ENCODE measurements at regions not wholly inside any gene's neighbourhood (a gene's known extent, or its start where the extent isn't known, plus 50 kb on each side); places are given as distances from the start of the nearest gene placed in this dataset.
A peak's percentile ranks its signal among the peaks of the same experiment; 100 is the strongest.

DNA sequence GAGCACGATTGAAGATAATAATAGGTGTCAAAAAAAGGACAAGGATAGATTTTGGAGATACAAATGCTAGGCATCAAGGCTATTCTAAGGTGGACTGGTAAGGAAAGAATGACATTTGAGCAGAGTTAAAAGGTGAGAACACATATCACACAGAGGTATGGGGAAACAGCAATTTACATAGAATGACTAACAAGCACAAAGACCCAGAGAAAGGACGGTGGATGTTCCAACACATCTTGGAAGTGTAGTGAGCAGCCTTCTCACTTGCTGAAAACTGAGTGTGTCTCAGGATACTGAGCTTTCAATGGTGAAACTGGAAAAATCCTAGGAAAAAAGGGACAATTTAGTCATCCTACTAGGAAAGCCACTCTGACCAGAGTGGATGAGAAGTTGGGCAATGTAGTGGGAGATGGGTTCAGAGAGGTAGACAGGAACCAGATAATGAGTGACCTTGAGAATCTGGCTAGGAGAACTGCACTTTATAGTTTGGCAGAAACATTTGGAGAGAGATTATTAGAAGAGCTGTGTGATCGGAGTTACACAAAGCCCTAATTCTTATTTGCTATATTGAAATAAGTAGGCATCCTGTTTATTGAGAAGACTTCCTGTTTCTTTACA lies 706.0 kb downstream of the KCNA4 start:
- no peak for DNase-seq (ENCODE audit: low spot score)

DNA sequence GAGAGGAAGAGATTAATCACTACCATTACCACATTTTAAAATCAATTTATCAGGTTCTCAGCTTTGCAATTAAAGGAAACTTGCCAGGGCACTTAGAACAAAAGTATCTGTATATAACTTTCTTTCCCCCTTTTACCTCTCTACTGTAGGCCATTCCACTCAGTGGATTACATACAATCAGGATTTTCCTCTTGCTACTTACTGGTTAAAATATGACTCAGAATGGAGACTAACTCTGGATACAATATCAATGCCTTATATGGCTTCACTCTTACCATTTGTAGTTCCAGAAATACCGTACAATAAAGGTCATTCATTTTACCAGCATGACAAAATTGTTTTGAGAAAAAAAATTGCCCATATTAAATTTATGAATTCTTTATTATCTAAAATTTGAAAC lies 706.8 kb downstream of the KCNA4 start:
- DNase-seq (ENCODE audit: low spot score), result no peak

DNA sequence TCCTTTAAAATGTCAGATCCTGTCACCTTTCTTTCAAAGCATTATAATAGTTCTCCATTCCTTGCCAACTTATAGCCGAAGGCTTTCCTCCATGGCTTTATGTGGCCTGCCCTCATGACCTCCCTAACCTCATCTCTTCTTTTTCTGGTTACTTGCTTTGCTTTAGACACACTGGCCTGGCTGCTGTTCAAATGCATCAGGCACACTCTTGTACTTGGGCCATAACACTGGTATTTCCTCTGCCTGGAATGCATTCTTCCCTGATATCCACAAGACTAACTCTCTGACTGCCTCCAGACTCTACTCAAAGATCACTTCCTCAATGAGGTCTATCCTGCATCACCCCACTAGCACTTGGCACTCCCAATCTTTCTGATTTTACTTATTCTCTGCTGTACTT lies 710.3 kb downstream of the KCNA4 start:
- DNase-seq (ENCODE audit: low spot score), result no peak

DNA sequence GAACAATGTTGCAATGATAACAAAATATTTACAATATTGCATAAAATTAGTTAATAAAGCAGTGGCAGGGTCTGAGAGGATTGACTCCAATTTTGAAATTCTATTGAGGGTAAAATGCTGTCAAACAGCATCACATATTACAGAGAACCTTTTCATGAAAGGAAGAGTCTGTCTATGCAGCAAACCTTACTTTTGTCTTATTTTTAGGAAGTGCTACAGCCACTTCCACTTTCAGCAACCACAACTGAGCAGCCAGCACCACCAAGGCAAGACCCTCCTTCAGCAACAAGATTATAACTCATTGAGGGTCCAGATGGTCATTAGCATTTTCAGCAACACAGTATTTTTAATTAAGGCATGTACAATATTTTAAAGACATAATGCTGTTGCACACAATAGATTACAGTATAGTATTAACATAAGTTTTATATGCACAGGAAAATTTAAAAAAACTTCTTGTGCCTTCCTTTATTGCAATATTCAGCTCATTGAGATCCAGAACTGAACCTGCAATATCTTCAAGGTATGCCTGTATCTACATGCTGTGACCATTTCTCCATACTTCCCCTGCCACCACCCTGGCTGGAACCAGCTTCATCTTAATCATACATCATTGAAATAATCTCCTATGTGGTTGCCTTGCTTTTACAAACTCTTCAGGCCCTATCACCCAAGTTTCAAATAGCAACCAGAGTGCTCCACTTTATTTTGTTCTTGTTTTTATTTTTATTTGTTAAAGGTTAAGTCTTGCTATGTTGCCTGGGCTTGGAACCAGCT lies 711.2 kb downstream of the KCNA4 start:
- DNase-seq (ENCODE audit: low spot score), result no peak

DNA sequence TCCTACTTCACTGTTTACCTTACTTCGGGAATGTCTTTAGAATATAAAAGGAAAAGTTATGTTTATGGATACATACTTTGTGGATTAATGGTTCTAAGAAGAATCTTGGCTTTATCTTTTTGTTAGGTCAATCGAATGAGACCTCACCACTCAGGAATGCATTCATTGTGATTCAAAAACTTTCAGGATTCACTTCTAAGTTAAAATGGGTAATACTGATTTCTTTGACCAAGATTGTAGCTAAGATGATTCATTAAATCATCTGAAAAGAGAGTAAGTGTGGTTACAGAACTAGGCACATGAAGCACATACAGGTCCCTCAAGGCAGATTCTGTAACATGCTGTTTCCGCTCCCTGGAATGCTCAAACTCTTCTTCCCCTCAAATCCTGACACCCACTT lies 716.4 kb downstream of the KCNA4 start:
- no peak for DNase-seq (ENCODE audit: low spot score)

DNA sequence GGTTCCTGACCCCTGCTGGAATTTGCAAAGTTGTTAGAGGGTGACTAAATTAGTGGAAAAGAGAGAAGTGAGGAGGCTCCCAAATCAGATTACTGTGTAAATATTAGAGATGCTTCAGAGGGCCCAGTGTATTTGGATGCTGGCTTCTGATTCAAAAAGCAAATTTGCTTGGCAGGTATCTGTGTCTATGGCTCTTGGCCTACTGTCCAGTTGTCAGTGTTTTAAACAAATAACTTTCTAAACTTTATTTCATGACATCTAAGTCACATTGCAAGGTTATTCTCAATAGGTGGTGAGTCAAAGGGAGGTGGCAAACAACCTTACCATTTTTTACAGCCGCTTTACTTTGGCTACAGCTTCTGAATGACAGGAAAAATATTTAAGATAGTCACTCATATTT lies 720.1 kb downstream of the KCNA4 start:
- no peak for DNase-seq (ENCODE audit: low spot score)

DNA sequence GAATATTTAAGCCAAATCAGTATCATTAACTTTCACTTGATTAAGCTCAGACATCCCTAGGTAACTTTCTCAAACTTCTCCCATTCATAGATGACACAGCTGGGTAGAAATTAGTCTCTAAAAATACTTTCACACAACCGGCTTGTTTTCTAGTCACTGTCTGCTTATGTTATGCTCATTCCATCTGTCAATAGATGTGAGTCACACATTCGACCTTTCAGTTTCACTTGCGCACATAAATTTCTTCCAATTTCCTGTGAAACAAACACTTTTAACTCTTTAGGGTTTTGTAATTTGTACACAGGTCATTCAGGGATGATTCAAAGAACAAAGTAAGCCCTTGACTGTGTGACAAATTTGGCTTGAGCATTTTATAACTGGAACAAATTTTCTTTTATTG lies 723.0 kb downstream of the KCNA4 start:
- no peak for DNase-seq (ENCODE audit: low spot score)

DNA sequence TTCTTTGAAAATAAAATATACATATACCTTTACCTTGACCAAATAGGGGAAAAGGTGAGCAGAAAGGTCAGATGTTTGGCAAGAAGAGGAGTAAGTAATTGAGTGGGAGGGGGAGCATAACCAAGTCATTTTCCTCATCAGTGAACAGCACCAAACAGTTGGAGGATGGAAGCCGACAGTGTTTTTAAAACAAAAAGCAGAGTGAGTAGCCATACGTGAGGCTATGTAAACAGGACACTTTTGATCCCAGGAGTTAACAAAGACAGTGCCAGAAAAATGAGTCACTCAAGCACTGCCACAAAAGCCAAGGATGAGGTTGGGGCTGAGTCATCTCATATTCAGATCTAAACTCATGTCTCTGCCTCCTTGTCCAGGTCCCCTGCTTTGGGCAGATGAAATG lies 734.7 kb downstream of the KCNA4 start:
- peak; percentile 56 for DNase-seq (ENCODE audit: low spot score)

DNA sequence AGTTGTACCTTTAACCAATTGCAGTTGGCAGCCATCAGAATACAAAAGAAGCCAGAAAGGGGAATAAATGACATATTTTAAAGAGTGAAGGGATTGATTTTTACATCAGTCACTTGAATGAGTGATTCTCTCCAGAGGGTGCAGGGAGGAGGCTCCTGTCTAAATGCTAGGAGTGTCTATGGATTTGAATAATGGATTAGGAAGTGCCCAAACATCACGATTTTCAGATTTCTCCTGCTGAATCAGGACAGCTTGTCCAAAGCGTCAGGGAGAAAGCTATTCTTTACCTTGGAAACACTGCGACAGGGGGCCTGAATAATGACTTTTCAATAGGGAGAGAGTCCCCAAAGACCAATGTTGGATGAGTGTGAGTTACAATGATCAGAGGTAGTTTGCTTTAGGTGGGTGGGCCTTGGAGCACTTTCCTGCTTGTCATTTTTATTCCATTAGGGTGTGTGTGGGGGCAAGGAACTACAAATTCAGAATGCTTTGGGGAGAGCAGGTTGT lies 735.5 kb downstream of the KCNA4 start:
- DNase-seq (ENCODE audit: low spot score), result no peak

DNA sequence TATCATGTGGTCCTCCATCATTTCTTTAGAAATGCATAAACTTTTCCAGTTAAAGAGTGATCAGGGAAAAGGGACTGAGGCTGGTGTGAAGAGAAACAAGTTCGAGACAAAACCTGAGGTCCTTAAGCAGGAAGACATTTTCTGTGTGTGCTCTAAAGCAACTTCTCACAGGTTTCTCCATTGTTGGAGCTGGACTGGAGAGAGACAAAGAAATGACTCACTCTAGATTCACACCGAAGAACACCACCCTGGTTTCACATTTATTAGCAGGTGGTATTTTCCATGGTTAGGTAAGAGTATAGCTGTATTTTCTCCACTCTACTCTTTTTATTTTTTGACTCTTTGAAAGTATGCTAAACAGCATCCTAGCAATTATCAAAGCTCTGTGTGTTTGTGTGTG lies 736.4 kb downstream of the KCNA4 start:
- DNase-seq (ENCODE audit: low spot score), result no peak

DNA sequence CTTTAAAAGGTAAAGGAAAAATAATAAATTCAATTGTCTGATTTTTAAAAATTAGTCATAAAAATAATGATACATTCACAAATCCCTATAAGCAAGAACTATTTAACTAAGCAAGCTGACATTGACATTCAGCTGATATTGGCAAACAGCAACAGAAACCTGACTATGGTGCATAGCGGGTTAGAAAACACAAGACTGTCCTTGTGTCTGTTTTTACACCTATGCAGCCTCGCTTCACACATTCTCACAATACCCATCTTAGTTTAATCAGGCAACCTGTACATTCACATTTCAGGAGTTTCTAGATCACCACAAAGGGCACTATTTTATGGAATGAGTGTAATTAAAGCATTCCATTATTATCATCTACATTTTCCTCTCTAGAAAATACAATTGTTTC lies 737.1 kb downstream of the KCNA4 start:
- DNase-seq (ENCODE audit: low spot score), result no peak

DNA sequence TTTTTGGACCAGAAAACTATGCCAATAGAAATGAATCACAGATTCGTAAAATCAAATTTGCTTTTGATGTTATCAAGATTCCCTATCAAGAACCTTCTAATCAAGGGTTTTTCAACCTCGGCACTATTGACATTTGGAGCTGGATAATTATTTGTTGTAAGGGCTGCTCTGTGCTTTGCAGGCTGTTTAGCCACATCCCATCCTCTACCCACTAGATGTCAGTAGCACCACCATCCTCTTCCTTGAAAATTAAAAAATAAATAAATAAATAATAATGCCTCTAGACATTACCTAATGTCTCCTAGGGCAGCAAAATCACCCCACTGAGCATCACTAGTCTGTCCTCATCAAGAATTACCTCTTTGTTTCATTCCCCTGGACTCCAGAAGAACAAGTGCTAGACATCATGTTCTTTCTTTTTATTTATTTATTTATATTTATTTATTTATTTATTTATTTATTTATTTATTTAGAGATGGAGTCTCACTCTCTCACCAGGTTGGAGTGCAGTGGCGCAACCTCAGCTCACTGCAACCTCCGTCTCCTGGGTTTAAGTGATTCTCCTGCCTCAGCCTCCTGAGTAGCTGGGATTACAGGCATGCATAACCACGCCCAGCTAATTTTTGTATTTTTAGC lies 744.7 kb downstream of the KCNA4 start:
- DNase-seq (ENCODE audit: low spot score), result no peak

DNA sequence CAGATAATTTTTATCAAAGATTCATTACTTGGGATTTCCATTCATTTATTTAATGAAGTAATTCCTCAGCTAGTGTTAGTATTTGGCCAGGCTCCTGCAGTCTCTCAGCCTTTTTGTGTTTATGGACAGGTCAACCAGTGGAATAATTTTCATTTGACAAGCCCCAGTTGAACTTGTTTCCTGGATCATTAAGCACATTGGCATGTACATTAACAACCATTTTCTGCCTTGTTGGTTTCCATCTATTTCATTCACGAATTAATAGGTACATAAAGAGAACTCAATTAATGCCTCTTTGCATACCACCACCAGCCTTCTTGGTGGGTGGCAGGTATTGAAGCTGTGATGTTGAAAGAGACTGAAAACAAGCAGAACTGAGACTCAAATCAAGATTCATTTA lies 745.2 kb downstream of the KCNA4 start:
- no peak for DNase-seq (ENCODE audit: low spot score)

DNA sequence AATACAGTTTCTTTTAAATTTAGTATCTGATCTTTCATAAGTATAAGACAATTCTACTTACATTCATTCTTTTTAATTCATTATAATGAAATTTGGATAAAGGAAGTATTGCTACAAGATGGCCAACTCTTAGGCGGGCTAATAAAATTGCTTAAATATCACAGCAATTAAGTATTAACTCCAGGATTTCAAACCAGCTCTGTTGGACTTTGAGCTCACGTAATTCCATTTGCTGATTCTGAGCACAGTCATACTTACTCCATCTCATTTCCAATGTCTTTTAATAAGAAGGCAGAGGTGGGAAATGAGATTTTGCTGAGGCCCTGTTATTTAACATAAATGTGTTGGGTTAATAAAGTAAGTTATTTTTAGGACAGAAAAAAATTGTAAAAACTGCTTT lies 748.1 kb downstream of the KCNA4 start:
- no peak for DNase-seq (ENCODE audit: low spot score)

DNA sequence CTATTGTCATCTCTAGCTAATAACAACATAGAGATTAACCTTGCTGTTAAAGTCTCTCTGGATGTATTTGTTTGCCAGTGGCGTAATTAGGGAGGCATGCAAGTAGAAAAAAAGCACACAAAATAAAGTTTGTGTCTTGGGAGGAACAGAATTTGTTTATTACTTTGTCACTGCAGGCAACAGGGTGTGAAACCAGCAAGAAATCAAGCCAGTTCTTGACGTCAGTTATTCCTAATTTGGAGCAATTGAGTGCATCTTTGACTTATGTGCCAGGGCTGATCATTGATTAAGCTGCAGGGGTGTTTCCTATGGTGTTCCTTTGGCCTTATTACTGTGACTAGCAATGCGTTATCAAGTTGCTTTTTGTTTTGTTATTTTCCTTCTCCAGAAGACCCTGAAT lies 751.0 kb downstream of the KCNA4 start:
- DNase-seq (ENCODE audit: low spot score), result no peak

DNA sequence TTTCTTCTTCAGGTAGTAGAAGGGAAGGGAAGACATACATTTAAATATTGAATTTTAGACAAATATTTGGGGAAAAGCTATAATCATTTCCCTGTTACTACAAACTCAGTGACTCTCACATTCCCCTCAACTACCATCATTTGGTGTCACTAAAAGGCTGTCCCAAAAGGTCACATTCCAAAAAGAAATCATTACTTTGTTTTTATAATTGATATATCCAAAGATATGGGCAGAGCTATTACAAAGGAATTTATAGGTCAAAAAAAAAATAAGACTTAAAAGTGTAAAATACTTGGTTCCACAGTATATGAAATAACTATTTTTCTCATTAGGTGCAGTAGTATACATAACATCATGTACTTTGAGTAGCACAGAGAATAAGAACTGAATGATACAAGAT lies 751.4 kb downstream of the KCNA4 start:
- DNase-seq (ENCODE audit: low spot score), result no peak

DNA sequence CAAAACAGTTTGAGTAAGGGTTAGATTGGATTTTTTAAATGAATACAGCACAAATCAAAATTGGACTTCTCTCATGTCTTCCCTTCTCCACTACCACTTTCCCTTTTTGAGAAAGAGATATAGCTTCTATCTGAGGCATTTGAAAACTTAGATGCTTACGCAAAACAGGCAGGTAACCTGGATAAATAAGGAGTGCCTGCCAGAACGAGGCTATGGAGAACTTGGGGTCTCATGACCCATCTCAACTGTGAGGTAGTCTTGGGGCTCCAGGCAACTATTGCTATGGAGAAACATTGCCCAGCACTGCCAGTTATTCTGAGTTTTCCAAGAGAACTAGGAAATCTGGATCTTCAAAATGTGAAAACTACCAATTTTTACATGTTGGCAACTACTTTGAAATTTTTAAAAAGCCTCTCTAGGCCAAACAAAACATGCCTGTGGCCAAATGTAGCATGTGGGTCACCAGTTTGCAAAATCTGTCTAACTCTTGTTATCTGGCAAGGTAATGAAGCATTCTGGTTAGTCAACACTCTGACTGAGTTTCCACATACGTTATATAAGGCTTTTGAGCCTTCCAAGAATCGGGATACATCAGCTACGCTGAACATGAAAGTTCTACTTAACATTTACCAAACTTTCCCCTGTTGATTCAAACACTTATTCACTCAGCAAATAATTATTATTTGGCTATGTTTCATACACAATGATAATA lies 752.7 kb downstream of the KCNA4 start:
- no peak for DNase-seq (ENCODE audit: low spot score)

DNA sequence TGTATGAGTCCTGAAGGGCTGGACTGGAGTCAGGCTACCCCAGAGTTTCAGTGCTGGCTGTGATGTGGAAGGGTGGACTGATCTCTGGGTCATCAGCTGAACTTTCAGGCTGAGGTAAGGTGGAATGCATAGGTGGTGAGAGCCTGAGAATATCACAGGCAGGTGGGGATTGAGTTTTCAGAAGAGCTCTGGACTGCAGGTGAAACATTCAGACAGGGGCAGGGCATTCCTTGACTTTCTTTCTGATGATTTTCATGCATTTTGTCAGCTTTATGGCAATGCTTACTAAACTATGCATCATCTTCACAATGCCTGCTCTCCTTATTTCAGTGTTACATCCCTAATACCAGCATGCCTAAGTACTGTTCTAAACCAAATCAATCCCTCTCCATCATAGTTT lies 755.0 kb downstream of the KCNA4 start:
- no peak for DNase-seq (ENCODE audit: low spot score)

DNA sequence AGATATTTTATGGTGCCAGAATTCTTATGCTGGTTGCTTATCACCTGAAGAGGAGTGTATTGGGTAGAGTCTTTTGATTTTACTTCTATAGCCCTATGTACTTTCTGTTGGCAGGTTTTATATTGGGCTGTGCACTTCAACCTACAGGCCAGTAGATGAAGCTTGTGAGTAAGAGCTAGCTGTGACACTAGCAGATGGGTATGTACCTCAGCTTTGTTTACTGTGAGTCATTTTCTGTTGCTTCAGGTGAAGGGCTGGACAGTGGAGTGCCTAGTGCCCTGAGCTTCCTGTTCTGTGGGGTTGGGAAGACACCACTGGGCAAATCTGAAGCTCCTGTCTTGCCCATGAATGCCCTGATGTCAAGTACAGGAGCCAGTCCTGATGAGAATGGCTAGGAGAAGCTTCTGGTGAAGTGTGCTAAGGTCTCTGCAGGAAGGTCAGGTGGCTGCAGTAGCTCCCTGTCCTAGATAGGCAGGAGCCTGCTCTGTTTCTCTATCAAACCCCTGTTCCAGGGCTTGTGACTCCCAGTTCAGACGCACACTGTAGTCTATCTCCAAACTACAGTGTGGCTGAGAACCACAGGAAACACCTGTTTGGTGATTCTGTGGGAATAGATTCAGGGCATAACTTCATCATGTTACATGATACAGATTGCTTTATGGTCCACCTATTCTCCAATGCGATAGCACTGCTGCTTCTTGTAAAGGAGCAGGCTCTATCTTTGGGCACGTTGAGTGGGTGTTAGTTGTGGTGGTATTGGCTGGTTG lies 755.7 kb downstream of the KCNA4 start:
- peak; percentile 25 for DNase-seq (ENCODE audit: low spot score)

DNA sequence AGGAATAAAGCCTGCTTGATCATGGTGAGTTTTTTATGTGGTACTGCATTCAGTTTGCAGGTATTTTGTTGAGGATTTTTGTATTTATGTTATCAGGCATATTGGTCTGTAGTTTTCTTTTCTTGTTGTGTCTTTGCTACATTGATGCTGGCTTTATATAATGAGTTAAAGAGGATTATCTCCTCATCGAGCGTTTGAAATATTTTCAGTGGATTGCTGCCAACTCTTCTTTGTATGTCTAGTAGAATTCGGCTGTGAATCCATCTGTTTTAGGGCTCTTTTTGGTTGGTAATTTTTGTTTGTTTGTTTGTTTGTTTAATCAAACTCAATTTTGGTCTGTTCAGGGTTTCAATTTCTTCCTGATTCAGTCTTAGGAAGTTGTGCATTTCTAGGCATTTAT lies 758.4 kb downstream of the KCNA4 start:
- DNase-seq (ENCODE audit: low spot score), result no peak

DNA sequence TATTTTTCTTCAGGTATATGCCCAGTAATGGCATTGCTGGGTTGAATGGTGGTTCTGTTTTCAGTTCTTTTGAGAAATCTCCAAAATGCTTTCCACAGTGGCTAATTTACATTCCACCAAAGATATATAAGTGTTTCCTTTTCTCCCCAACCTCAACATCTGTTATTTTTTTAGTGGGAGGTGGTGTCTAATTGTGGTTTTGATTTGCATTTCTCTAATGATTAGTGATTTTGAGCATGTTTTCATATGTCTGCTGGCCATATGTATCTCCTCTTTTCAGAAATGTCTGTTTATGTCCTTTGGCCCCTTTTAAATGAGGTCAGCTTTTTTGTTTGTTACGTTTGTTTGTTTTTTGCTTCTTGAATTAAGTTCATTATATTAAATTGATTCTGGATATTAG lies 760.2 kb downstream of the KCNA4 start:
- DNase-seq (ENCODE audit: low spot score), result no peak

DNA sequence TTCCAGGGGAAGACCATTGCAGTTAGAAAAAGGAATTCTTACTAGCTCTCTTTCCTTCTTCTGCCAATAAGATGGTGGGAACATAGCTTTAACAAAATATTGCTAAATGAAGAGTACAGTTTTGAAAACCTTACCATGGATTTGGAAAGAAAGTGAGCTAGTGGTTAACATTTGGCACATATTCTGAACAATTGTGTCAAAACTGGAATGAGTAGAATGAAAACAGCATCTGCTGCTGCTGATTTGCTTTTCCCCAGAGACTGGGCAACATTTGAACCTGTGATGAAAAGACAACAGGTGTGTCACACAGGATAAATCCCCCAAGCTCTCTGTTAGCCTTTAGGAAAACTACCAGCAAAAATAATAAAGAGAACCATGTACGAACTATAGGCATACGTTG lies 761.4 kb downstream of the KCNA4 start:
- no peak for DNase-seq (ENCODE audit: low spot score)
